WTC11 (cell line): ENCODE measurements at regions not wholly inside any gene's neighbourhood (a gene's known extent, or its start where the extent isn't known, plus 50 kb on each side); places are given as distances from the start of the nearest gene placed in this dataset.

ENCODE experiments used
- ATAC-seq: fragments of 200-7000 bp; cut with Tn5 transposase; 2 replicates; pipeline ENCODE4 v1.10.0; 2021; ENCODE audit warnings: mild to moderate bottlenecking, moderate library complexity
- CTCF ChIA-PET: fragments of 300-600 bp; sonication (Branson Sonifier 250); formaldehyde crosslinking; loops from one replicate; lab custom pipeline; 2021; ENCODE audit warnings: antibody characterized with exemption; lab: Charles Lee
- POLR2A ChIA-PET: fragments of 350-600 bp; sonication (Branson Sonifier 250); formaldehyde crosslinking; loops from one replicate; lab custom pipeline; 2021; ENCODE audit warnings: antibody characterized with exemption; lab: Charles Lee
- DNase-seq: peaks from one replicate; pipeline ENCODE4 v3.0.0; 2021; ENCODE audit warnings: low spot score
- H3K27ac Mint-ChIP-seq: 2 replicates; pipeline ENCODE4 v1.8.0; 2021; ENCODE audit warnings: mixed read lengths
- H3K27me3 Mint-ChIP-seq: 2 replicates; pipeline ENCODE4 v1.8.0; 2021; ENCODE audit warnings: low read depth, mild to moderate bottlenecking, moderate library complexity, mixed read lengths
- H3K36me3 Mint-ChIP-seq: 2 replicates; pipeline ENCODE4 v1.8.0; 2021; ENCODE audit warnings: mixed read lengths
- H3K4me1 Mint-ChIP-seq: 2 replicates; pipeline ENCODE4 v1.8.0; 2022; ENCODE audit warnings: mixed read lengths
- H3K4me3 Mint-ChIP-seq: 2 replicates; pipeline ENCODE4 v1.8.0; 2021; ENCODE audit warnings: mild to moderate bottlenecking, moderate library complexity, mixed read lengths
- H3K9me3 Mint-ChIP-seq: 2 replicates; pipeline ENCODE4 v1.8.0; 2021; ENCODE audit warnings: mixed read lengths
- AR ChIP-seq: fragments of 250-450 bp; sonication (Bioruptor Pico); IDR thresholded peaks from 2 replicates; pipeline ENCODE4 v1.9.0; 2021; ENCODE audit warnings: mild to moderate bottlenecking
- ARID4B ChIP-seq: sonication (generic); formaldehyde crosslinking; IDR thresholded peaks from 2 replicates; pipeline ENCODE4 v1.8.0; 2023; ENCODE audit warnings: missing genetic modification reagents, mild to moderate bottlenecking, borderline replicate concordance
- ATF1 ChIP-seq: sonication (generic); formaldehyde crosslinking; IDR thresholded peaks from 2 replicates; pipeline ENCODE4 v1.8.1; 2023; ENCODE audit warnings: mild to moderate bottlenecking, moderate library complexity, missing genetic modification reagents
- CREM ChIP-seq: sonication (generic); formaldehyde crosslinking; IDR thresholded peaks from 2 replicates; pipeline ENCODE4 v1.8.1; 2022; ENCODE audit warnings: mild to moderate bottlenecking, missing genetic modification reagents, moderate library complexity
- ERG ChIP-seq: fragments of 250-450 bp; sonication (Bioruptor Pico); IDR thresholded peaks from 2 replicates; pipeline ENCODE4 v1.8.0; 2021; ENCODE audit warnings: mild to moderate bottlenecking
- FOXP4 ChIP-seq: sonication (generic); formaldehyde crosslinking; IDR thresholded peaks from 2 replicates; pipeline ENCODE4 v1.8.0; 2022; ENCODE audit warnings: mild to moderate bottlenecking, missing genetic modification reagents
- GABPB1 ChIP-seq: sonication (generic); formaldehyde crosslinking; IDR thresholded peaks from 2 replicates; pipeline ENCODE4 v1.8.1; 2023; ENCODE audit warnings: mild to moderate bottlenecking, missing genetic modification reagents
- GRHL2 ChIP-seq: fragments of 250-450 bp; sonication (Bioruptor Pico); IDR thresholded peaks from 2 replicates; pipeline ENCODE4 v1.8.0; 2022; ENCODE audit warnings: mild to moderate bottlenecking, moderate library complexity; ENCODE audit not compliant: insufficient replicate concordance, severe bottlenecking
- NFYB ChIP-seq: sonication (generic); formaldehyde crosslinking; conservative IDR thresholded peaks from 2 replicates; pipeline ENCODE4 v1.8.0; 2022; ENCODE audit warnings: low read depth, missing genetic modification reagents
- PREB ChIP-seq: sonication (generic); formaldehyde crosslinking; IDR thresholded peaks from 2 replicates; pipeline ENCODE4 v1.8.1; 2022; ENCODE audit warnings: mild to moderate bottlenecking, missing genetic modification reagents, moderate library complexity, borderline replicate concordance
- RELA ChIP-seq: sonication (generic); formaldehyde crosslinking; IDR thresholded peaks from 2 replicates; pipeline ENCODE4 v1.8.1; 2022; ENCODE audit warnings: missing genetic modification reagents, mild to moderate bottlenecking, borderline replicate concordance
- SP1 ChIP-seq: sonication (generic); formaldehyde crosslinking; conservative IDR thresholded peaks from 2 replicates; pipeline ENCODE4 v1.8.1; 2022; ENCODE audit warnings: missing genetic modification reagents
- USF2 ChIP-seq: sonication (generic); formaldehyde crosslinking; IDR thresholded peaks from 2 replicates; pipeline ENCODE4 v1.8.1; 2023; ENCODE audit warnings: mild to moderate bottlenecking, missing genetic modification reagents, moderate library complexity
- ZMAT4 ChIP-seq: fragments of 250-450 bp; sonication (Bioruptor Pico); IDR thresholded peaks from 2 replicates; pipeline ENCODE4 v1.9.0; 2021; ENCODE audit warnings: mild to moderate bottlenecking
- ZNF138 ChIP-seq: sonication (generic); formaldehyde crosslinking; conservative IDR thresholded peaks from 2 replicates; pipeline ENCODE4 v1.8.1; 2022; ENCODE audit warnings: mild to moderate bottlenecking, moderate library complexity, missing genetic modification reagents
- ZNF219 ChIP-seq: sonication (generic); formaldehyde crosslinking; IDR thresholded peaks from 2 replicates; pipeline ENCODE4 v1.8.0; 2023; ENCODE audit warnings: missing genetic modification reagents, mild to moderate bottlenecking, borderline replicate concordance
- ZNF281 ChIP-seq: sonication (generic); formaldehyde crosslinking; IDR thresholded peaks from 2 replicates; pipeline ENCODE4 v1.8.0; 2023; ENCODE audit warnings: mild to moderate bottlenecking, missing genetic modification reagents
- TF ChIP-seq, protein P1 (sequence below): sonication (generic); formaldehyde crosslinking; IDR thresholded peaks from 2 replicates; pipeline ENCODE4 v1.8.0; 2023; ENCODE audit warnings: missing genetic modification reagents

DNA sequence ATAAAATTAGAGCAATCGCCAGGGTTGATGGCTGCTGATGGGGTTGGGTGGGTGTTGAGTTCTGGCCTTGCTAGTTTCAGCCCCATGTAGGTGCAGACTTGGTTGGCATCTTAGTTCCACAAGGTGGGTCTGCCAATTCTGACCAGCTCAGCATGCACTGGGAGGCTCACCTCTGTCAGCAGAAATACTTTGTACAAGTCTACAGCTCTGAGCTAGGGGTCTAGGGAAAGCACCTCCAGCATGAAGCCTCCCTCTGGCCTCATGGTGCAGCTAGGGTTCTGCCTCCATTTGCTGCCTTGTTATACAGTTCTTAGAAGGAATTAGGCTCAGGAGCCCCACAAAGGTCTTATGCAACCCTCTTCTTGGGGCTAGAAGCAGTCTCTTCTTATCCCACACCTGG, 278.9 kb upstream of the HDAC4 start (continued):
- TF ChIP-seq ARID4B (CRISPR knock-in tag) (no peak), ZNF219 (no peak), FOXP4 (no peak), ZNF138 (CRISPR knock-in tag) (no peak), GRHL2 (CRISPR knock-in tag) (no peak), AR (no peak), ATF1 (CRISPR knock-in tag) (no peak)
- TF ChIP-seq, protein P1, sequence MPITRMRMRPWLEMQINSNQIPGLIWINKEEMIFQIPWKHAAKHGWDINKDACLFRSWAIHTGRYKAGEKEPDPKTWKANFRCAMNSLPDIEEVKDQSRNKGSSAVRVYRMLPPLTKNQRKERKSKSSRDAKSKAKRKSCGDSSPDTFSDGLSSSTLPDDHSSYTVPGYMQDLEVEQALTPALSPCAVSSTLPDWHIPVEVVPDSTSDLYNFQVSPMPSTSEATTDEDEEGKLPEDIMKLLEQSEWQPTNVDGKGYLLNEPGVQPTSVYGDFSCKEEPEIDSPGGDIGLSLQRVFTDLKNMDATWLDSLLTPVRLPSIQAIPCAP (CRISPR knock-in tag) = no peak

DNA sequence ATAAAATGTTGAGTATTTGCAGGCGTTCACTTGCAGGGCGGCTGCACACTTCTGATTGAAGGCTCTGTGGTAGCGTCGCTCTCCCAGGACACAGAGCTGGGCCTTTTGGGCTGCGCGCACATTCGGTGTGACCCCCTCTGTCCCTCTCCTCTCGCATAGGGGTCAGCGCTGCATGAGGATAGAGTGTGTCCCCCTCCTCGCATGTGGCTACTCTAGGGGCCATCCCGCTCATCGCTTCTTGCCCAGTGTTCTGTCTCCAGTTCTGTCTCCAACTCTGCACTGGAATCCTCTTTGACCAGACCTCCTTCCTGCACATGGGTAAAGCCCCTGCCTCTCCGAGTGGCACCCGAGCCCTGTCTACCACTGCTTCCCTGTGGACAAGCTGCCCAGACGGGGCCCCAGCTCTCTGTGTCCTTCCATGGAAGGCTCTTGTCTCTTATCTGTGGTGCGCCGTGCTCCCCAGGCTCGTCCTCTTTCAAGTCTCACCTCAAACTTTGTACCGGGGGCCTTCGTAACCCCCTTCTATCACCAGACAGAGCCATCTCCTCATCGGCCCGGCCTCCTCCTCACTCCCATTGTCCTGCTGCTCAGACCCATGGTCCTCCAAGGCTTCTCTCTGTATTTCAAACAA, 278.0 kb upstream of the HDAC4 start:
- ChIA-PET POLR2A (no interaction called here), CTCF (no interaction called here)
- DNase-seq (no peak), ATAC-seq (no peak)
- H3K9me3 Mint-ChIP-seq = peaks cover 6% of the 10 kb centered on the region
- no peaks in the 10 kb centered on the region for H3K36me3 Mint-ChIP-seq
- H3K4me3 Mint-ChIP-seq = no peak overlapping the region
- H3K27ac Mint-ChIP-seq = no peak overlapping the region
- H3K27me3 Mint-ChIP-seq = peaks cover 6% of the 10 kb centered on the region; the same call in 1 of the 2 replicates
- no peaks in the 10 kb centered on the region for H3K4me1 Mint-ChIP-seq
- no peak for TF ChIP-seq ZNF281 (CRISPR knock-in tag)
- no peak for TF ChIP-seq PREB (CRISPR knock-in tag)
- TF ChIP-seq NFYB (CRISPR knock-in tag) = no peak
- no peak for TF ChIP-seq GABPB1 (CRISPR knock-in tag)
- TF ChIP-seq USF2 (CRISPR knock-in tag) = no peak
- no peak for TF ChIP-seq SP1 (CRISPR knock-in tag)
- no peak for TF ChIP-seq CREM (CRISPR knock-in tag)
- no peak for TF ChIP-seq ZMAT4
- no peak for TF ChIP-seq ERG
- no peak for TF ChIP-seq RELA (CRISPR knock-in tag)
